Activated CD8-positive, alpha-beta T cell treated with anti-CD3 and anti-CD28 coated beads for 36 hours (primary cell): ENCODE measurements at regions not wholly inside any gene's neighbourhood (a gene's known extent, or its start where the extent isn't known, plus 50 kb on each side); places are given as distances from the start of the nearest gene placed in this dataset.
A peak's percentile ranks its signal among the peaks of the same experiment; 100 is the strongest.

Experiments used
- ATAC-seq: fragments of 200-7000 bp; cut with Tn5 transposase; one replicate; pipeline ENCODE4 v1.10.0; 2021; ENCODE audit warnings: mild to moderate bottlenecking, moderate library complexity
- CTCF ChIA-PET: fragments of 350-600 bp; sonication (Branson Sonifier 250); formaldehyde crosslinking; loops from one replicate; lab custom pipeline; 2021; ENCODE audit warnings: antibody characterized with exemption; lab: Charles Lee
- POLR2A ChIA-PET: fragments of 350-600 bp; sonication (Branson Sonifier 250); formaldehyde crosslinking; loops from one replicate; lab custom pipeline; 2021; ENCODE audit warnings: antibody characterized with exemption; lab: Charles Lee
- DNase-seq: peaks from one replicate; pipeline ENCODE4 v3.0.0-alpha.2; 2020
- H3K27ac Mint-ChIP-seq: one replicate; pipeline ENCODE4 v1.8.0; 2021; ENCODE audit warnings: mild to moderate bottlenecking, mixed read lengths
- H3K27me3 Mint-ChIP-seq: one replicate; pipeline ENCODE4 v1.8.0; 2021; ENCODE audit warnings: mixed read lengths
- H3K36me3 Mint-ChIP-seq: one replicate; pipeline ENCODE4 v1.8.0; 2021; ENCODE audit warnings: low read depth, mixed read lengths
- H3K4me1 Mint-ChIP-seq: one replicate; pipeline ENCODE4 v1.8.0; 2021; ENCODE audit warnings: low read depth, mixed read lengths
- H3K4me3 Mint-ChIP-seq: one replicate; pipeline ENCODE4 v1.8.0; 2021; ENCODE audit warnings: mild to moderate bottlenecking, moderate library complexity, mixed read lengths
- H3K9me3 Mint-ChIP-seq: one replicate; pipeline ENCODE4 v1.8.0; 2021; ENCODE audit warnings: mixed read lengths
- CTCF ChIP-seq: fragments of 200-600 bp; IDR thresholded peaks from one replicate; pipeline ENCODE4 v1.8.0; 2022; ENCODE audit warnings: antibody characterized with exemption, mild to moderate bottlenecking
- intact Hi-C: fragments of 100-400 bp; cut with micrococcal nuclease; formaldehyde crosslinking; loops from one replicate; pipeline ENCODE4 v1.10.0; 2022

GRCh38 chr18:53920312-53921075, 304.0 kb downstream of the MBD2 start:
- no peak overlapping the region for H3K27ac Mint-ChIP-seq
- H3K4me1 Mint-ChIP-seq = no peaks in the 10 kb centered on the region
- CTCF ChIA-PET = interaction anchor here (1.1 to 1.2 kb wide), 2 partner anchors 10 to 196 kb away, joined by 3 read pairs; no protein-coding TSS in a partner anchor

GRCh38 chr18:53918091-53918490, 306.4 kb downstream of the MBD2 start:
- ChIA-PET POLR2A (no interaction called here), CTCF (no interaction called here)
- no peaks in the 10 kb centered on the region for H3K36me3 Mint-ChIP-seq
- no peak for TF ChIP-seq CTCF
- ATAC-seq (no peak), DNase-seq (no peak)
- intact Hi-C loops = no loop called here
- no peak overlapping the region for H3K27ac Mint-ChIP-seq
- H3K4me1 Mint-ChIP-seq = no peaks in the 10 kb centered on the region
- H3K4me3 Mint-ChIP-seq = no peak overlapping the region
- no peaks in the 10 kb centered on the region for H3K9me3 Mint-ChIP-seq
- no peaks in the 10 kb centered on the region for H3K27me3 Mint-ChIP-seq

More at GRCh38 chr18:53920312-53921075, 304.0 kb downstream of the MBD2 start:
- intact Hi-C loops = no loop called here
- POLR2A ChIA-PET = no interaction called here
- DNase-seq (no peak), ATAC-seq (no peak)
- no peaks in the 10 kb centered on the region for H3K9me3 Mint-ChIP-seq
- no peak overlapping the region for H3K4me3 Mint-ChIP-seq
- H3K36me3 Mint-ChIP-seq = no peaks in the 10 kb centered on the region
- no peak for TF ChIP-seq CTCF
- H3K27me3 Mint-ChIP-seq = no peaks in the 10 kb centered on the region

- CTCF ChIA-PET = interaction anchor here (1.0 to 4.7 kb wide), 2 partner anchors 9 to 208 kb away, joined by 3 to 27 read pairs; no protein-coding TSS in a partner anchor
- Mint-ChIP-seq H3K4me1 (no peaks in the 10 kb centered on the region), H3K9me3 (no peaks in the 10 kb centered on the region), H3K4me3 (no peak overlapping the region), H3K36me3 (no peaks in the 10 kb centered on the region), H3K27me3 (no peaks in the 10 kb centered on the region), H3K27ac (no peak overlapping the region)
- intact Hi-C loops = no loop called here
- no peak for DNase-seq
- TF ChIP-seq CTCF = no peak
- POLR2A ChIA-PET = no interaction called here
- ATAC-seq = no peak
Measured at GRCh38 chr18:53911200-53911599, 313.3 kb downstream of the MBD2 start.

GRCh38 chr18:53909668-53910067, 314.8 kb downstream of the MBD2 start:
- DNase-seq (peak; percentile 49), ATAC-seq (no peak)
- CTCF ChIA-PET = interaction anchor here (0.5 to 4.7 kb wide), 5 partner anchors 23 to 210 kb away, joined by 3 to 27 read pairs (median 3); no protein-coding TSS in a partner anchor
- H3K4me3 Mint-ChIP-seq = no peak overlapping the region
- peaks cover 2% of the 10 kb centered on the region for H3K27me3 Mint-ChIP-seq
- POLR2A ChIA-PET = no interaction called here
- H3K36me3 Mint-ChIP-seq = no peaks in the 10 kb centered on the region
- no peaks in the 10 kb centered on the region for H3K9me3 Mint-ChIP-seq
- no peak overlapping the region for H3K27ac Mint-ChIP-seq
- TF ChIP-seq CTCF = peak; percentile 60
- no peaks in the 10 kb centered on the region for H3K4me1 Mint-ChIP-seq
- intact Hi-C loops = loop anchor here (5.0 kb wide), 1 partner anchor 208 kb away; no protein-coding TSS in a partner anchor

DNA sequence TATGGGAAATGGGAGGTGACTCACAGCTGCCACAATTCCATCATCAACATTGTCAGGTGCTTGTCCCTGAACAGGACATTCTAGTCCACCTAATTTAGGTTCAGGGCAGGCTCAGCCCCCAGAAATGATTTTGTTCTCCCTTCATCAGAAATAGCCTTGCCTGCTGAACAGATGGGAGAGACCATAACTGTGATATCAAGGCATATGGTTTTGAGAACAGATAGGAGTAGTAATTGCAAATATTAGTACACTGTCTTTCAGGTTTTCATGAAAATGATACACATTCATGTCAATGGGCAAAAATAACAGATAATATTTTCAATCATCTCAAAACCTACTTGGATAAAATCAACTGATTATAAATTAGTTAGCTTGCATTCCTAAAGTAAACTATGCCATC, 316.5 kb downstream of the MBD2 start:
- intact Hi-C loops = loop anchor here (5.0 kb wide), 1 partner anchor 209 kb away; no protein-coding TSS in a partner anchor
- no peak for ATAC-seq
- H3K36me3 Mint-ChIP-seq = no peaks in the 10 kb centered on the region
- CTCF ChIA-PET = interaction anchor here (1.1 to 4.7 kb wide), 2 partner anchors 63 to 212 kb away, joined by 3 to 27 read pairs; no protein-coding TSS in a partner anchor
- no peaks in the 10 kb centered on the region for H3K9me3 Mint-ChIP-seq
- POLR2A ChIA-PET = no interaction called here
- H3K4me1 Mint-ChIP-seq = no peaks in the 10 kb centered on the region
- DNase-seq = no peak
- no peak for TF ChIP-seq CTCF
- H3K27me3 Mint-ChIP-seq = peaks cover 2% of the 10 kb centered on the region
- no peak overlapping the region for H3K4me3 Mint-ChIP-seq
- no peak overlapping the region for H3K27ac Mint-ChIP-seq
